ENCODE measurements at regions not wholly inside any gene's neighbourhood (a gene's known extent, or its start where the extent isn't known, plus 50 kb on each side); places are given as distances from the start of the nearest gene placed in this dataset.

DNA sequence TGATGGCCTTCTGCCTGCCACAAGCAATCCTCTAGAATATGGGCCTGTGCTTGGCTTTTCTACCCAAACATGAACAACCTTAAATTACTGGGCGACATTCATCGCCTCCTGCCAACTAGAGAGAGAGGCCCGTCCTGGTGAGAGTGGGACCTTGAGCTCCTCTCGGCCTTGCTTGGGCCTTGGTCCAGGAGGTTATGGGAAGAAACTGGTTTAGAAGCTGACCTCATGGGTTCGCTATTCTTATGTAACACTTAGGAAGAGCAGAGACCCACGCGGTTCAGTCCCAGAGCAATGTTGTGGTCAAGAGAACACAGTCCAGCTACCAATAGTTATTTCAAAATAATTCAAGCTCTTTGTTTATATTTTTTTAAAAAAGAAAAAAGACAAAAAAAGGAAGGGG lies 176.3 kb upstream of the ZNF32 start:
- TF ChIP-seq, protein P1, sequence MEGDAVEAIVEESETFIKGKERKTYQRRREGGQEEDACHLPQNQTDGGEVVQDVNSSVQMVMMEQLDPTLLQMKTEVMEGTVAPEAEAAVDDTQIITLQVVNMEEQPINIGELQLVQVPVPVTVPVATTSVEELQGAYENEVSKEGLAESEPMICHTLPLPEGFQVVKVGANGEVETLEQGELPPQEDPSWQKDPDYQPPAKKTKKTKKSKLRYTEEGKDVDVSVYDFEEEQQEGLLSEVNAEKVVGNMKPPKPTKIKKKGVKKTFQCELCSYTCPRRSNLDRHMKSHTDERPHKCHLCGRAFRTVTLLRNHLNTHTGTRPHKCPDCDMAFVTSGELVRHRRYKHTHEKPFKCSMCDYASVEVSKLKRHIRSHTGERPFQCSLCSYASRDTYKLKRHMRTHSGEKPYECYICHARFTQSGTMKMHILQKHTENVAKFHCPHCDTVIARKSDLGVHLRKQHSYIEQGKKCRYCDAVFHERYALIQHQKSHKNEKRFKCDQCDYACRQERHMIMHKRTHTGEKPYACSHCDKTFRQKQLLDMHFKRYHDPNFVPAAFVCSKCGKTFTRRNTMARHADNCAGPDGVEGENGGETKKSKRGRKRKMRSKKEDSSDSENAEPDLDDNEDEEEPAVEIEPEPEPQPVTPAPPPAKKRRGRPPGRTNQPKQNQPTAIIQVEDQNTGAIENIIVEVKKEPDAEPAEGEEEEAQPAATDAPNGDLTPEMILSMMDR (conservative IDR thresholded peaks at IDR 0.05; ENCODE audit: low read length) = no peak
- TF ChIP-seq EZH2phosphoT487 (IDR thresholded peaks at IDR 0.05; ENCODE audit: borderline replicate concordance) = no peak
